ENCODE measurements at regions not wholly inside any gene's neighbourhood (a gene's known extent, or its start where the extent isn't known, plus 50 kb on each side); places are given as distances from the start of the nearest gene placed in this dataset.

DNA sequence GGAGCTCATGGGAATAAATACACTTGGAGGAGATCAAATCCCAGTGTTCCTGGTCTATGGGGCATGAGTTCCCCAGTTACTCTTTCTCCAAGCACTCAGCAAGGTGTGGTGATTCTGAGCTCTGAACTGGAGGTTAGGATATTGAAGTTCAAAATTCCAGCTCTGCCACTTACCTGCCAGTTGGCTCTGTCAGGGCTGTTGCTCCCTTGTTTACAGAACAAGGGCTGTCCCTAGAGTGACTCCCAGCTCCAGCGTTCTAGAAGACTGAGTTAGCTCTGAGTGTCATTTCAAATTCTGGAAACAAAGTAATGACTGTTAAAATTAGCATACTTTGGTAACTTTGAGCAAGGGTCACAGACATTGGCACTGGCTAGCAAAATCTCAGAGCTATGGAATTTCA is 69.7 kb upstream of the ZBED5 start:
- no peak for DNase-seq (ENCODE audit: low spot score)

DNA sequence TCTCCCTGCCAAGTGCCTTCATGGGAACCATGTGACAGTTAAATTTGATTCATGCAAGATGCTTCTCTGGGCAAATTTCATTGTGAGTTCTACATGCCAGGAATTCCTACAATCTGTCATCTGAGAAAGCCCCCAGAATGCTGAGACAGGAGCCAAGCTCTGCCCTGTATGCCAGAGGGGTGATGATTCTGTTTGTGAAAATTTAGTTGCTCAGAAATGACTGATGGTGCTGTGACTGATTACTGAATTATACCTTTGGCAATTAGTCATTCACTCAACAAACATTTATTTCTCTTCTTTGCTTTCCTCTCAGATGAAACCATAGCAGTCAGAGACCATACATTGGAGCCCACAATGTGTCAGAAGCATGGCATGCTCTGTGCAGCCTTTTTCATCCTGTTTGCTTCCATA is 69.0 kb upstream of the ZBED5 start:
- no peak for DNase-seq (ENCODE audit: low spot score)

DNA sequence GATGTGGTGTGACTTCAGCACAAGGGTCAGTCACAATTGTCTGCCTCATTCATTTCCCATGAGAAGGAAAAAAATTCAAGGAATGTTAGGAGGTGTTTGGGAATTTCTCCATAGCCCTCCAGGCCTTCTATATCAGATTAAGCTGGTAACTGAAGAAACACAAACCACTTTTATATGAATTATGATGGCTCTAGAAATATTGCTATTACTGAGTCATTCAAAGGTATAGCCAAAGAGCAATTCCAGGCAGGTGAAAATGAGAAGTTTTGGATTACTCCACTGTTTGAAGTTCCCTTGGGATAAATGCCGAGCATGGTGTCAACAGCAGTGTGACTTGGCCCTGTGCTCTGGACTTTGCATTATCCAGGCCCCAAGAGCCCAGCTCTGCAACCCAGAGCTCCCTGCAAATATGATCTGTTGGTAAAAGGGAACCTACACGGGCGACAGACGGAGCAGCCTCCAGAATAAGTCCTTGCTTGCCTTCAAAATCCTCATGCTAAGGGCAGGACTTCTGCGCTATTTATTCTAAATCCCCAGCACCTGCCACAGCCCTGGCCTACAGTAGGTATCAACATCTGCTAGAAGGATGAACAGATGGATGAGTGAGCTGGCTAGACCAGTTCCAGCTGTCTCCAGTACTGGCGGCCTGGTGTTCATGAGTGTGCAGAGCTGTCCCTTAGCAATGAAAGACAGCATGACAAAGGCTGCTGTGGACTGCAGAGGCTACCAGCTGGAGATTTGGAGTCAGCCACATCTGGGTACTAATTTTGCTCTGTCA is 67.5 kb upstream of the ZBED5 start:
- DNase-seq (ENCODE audit: low spot score) = no peak

DNA sequence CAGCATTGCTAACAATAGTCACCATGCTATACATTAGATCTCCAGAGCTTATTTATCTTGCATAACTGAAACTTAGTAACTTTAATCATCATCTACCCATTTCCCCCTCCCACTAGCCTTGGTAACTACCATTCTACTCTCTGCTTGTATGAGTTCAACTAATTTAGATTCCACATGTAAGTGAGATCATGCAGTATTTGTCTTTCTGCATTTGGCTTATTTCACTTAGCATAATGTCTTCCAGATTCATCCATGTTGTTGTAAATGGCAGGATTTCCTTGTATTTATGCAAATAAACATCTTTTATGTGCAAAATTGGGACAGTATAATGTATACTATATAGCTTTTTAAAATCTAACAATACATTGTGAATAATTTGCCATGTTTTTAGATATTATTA is 66.0 kb upstream of the ZBED5 start:
- DNase-seq (ENCODE audit: low spot score) = no peak

DNA sequence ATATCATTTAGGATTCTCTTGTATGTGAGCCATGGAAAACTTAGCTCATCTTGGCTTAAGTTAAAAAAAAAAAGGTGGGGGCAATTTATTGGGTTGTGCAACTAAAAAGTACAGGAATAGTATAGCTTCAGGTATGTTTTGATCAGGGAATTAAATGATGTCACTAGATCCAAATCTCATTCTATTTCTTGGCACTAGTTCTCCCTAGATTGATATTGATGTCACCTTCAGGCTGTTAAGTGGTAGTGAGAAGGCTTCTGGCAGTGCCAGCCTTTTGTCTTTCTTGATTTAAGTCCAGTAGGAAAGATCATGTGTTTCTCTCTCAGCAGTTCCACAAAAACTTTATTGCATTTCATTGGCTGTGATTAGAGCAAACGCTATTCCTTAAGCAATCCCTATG is 65.0 kb upstream of the ZBED5 start:
- DNase-seq (ENCODE audit: low spot score) = no peak

DNA sequence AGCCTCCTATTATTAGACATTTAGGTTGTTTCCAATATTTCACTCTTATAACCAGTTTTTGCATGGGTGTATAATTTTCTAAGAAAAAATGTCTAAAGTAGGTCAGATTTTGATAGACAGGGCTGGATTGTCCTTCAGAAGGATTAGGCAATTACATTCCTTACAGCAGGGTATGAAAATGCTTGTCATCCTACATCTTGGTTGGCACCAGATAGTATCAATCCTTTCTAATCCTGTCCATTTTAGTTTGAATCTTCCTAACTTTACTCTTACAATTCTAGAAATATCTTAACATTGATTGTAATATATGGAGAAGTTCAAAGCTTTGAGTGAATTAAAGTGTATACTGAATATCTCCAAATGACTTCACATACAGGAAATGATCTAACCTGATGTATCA is 63.0 kb upstream of the ZBED5 start:
- no peak for DNase-seq (ENCODE audit: low spot score)

DNA sequence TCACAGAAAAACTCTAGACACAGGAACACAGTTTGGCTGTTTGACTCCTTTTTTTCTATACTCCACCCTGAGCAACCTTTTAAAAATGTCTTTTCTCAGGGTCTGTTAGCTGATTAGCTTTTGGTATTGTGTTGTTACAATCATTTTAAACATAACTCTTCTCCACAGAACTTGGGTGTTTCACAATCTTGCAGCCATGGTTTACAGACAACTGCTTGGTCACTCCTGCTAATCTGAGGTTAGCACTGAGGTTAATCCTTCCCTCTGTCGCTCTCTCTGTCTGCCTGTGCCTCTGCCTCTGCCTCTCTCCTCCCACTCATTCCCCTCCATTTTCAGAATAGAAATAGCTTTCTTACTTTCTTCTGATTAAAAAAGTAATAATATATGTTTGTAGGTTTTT is 62.4 kb upstream of the ZBED5 start:
- DNase-seq (ENCODE audit: low spot score) = no peak

DNA sequence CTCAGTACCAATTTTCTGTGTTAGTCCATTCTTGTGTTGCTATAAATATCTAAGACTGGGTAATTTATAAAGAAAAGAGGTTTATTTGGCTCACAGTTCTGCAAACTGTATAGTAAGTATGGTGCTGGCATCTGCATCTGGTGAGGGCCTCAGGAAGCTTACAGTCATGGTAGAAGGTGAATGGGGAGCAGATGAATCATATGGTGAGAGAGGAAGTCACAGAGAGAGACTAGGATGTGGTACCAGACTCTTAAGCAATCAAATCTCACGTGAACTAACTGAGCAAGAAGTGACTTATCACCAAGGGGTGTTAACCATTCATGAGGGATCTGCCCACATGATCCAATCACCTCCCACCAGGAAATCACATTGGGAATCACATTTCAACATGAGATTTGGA is 60.8 kb upstream of the ZBED5 start:
- DNase-seq (ENCODE audit: low spot score) = no peak

DNA sequence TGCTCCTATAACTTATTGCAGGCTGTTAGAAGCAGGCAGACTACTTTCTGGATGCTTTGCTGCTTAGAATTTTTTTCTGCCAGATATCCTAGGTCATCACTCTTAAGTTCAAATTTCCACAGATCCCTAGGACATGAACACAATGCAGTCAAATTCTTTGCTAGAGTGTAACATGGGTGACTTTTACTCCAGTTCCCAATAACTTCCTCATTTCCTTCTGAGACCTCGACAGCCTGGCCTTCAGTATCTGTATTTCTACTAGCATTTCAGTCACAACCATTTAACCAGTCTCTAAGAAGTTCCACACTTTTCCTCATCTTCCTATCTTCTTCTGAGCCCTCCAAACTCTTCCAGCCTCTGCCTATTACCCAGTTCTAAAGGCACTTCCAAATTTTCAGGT is 60.4 kb upstream of the ZBED5 start:
- no peak for DNase-seq (ENCODE audit: low spot score)

DNA sequence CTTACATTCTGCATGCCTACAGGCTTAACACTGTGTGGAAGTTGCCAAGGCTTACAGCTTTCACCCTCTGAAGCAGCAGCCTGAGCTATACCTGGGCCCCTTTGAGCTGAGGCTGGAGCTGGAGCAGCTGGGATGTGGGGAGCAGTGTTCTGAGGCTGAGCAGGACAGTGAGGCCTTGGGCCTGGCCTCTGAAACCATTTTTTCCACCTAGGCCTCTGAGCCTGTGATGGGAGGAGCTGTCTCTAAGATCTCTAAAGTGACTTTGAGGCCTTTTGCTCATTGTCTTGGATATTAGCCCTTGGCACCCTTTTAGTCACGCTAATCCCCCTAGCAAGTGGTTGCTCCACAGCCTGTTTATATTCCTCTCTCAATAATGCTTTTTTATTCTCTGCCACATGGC is 59.9 kb upstream of the ZBED5 start:
- DNase-seq (ENCODE audit: low spot score) = no peak

DNA sequence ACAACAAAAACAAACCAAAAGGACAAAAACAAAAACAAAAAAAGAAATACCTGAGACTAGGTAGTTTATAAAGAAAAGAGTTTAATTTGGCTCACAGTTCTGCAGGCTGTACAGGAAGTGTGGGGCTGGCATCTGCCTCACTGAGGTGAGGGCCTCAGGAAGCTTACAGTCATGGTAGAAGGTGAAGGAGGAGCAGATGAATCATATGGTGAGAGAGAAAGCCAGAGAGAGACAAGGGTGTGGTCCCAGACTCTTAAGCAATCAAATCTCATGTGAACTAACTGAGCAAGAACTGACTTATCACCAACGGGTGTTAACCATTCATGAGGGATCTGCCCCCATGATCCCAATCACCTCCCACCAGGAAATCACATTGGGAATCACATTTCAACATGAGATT is 58.8 kb upstream of the ZBED5 start:
- DNase-seq (ENCODE audit: low spot score) = no peak

DNA sequence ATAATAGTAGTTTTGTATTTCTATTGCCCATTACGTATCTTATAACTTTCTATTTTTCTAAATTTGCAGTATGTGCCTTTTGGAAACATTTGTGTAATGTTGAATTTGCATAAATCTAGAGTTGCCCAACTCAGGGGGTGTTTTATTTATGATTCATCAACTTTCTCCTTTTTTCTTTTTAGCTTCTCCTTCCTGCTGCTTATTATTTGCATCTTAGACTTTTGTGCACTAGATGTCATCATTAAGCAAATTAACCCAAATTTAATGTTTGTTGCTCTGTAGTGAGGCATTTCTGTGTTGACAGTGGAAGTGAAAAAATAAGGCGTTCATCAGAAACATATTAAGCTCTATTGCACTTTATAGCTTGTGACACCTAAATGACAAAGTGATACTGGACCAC is 56.2 kb upstream of the ZBED5 start:
- no peak for DNase-seq (ENCODE audit: low spot score)

DNA sequence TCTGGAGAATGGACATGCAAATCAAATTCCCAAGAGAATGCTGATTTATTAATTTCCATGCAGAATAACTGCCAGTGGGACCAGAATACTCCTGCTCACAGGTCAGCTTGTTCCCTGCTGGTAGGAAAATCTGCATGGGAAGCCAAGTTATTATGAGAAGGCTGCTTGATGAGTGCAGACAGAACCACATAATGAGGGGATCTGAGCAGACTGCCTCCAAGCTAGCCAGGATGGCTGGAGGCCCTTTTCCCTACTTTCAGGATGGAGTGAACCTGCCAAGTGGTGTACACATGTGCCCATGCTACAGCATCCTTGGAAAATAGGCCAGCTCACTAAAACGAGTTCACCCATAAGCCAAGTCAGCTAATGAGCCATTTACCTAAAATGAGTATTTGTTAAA is 55.2 kb upstream of the ZBED5 start:
- DNase-seq (ENCODE audit: low spot score) = no peak

DNA sequence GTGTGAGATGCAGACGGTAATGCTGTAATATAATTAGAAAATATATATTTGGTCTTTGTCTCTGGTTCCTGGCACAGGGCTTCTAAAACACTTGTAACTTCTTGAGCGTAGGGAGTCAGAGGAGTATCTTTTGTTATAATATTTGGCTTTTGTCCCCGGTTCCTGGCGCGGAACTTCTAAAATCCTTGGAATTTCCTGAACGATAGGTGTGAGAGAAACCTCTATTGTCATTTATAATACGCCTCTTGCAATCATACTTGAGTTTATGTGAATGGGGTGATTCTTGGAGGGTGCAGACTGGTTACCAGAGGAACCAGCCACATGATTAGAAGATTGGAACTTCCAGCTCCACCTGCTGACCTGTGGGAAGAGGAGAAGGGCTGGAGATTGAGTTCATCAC is 54.1 kb upstream of the ZBED5 start:
- no peak for DNase-seq (ENCODE audit: low spot score)

DNA sequence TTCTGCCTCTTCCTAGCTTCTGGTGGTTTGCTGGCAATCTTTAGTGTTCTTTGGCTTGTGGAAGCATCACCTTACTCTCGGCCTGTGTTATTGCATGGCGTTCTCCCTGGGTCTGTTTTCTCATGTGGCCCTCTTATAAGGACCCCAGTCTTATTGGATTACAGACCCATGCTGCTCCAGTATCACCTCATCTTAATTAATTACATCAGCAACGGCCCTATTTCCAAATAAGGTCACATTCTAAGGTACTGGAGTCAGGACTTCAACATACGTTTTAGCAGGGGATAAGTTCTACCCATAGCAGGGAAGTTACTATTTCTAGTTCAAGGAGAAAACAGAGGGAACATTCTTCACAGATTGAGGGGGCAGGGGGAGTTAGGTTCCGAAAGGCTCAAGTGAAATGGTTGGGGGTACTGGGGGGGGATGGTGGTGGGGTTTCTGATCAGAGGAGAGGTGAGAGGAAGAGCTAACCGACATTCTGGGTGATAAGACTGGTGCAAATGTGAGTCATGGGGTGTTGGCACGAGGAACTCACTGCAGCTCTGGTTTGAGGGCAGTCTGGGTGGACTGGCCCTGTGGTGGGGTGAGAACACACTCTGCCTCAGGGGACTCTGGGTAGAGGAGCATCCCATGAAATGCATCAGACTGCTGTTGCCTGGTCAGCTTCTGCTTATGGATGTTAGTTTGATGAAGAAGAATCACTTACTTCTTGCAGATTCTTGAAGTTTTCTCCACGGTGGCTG is 51.5 kb upstream of the ZBED5 start:
- DNase-seq (ENCODE audit: low spot score) = no peak

DNA sequence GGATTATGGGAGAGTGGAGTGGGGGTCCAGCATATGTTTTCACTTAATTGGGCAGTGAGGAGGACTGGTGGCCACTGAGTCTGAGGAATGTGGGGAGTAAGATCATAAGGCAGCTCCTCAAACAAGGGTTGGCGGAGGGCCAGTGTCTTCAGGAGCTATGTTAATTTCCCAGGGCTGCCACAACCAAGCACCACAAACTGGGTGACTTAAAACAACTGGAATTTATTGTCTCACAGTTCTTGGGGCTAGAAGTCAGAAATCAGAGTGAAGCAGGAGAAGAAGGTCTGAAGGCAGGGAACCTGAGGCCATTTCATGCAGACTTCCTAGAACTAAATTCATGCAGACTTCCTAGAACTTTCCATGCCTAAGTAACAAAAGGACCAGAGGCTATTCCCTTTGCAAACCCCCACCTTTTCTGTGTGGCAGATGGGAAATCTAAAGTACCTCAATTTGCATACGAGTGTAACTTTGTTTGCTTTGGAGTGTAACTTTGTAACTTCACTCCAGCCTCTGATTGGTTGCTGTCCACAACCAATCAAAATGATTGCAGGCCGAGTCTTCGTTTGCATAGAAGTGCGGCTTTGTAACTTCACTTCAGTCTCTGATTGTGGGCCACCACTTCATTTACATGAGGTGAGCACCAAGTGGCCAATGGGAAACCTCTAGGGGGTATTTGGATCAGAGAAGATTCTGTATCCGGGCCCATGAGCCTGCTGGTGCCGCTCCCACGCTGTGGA is 50.5 kb upstream of the ZBED5 start:
- DNase-seq (ENCODE audit: low spot score) = no peak

Measured in putamen (tissue), 1 donor.